Heart left ventricle (tissue), 13 donors: ENCODE measurements at regions not wholly inside any gene's neighbourhood (a gene's known extent, or its start where the extent isn't known, plus 50 kb on each side); places are given as distances from the start of the nearest gene placed in this dataset.

Source experiments
- POLR2A ChIP-seq, 2 donors: fragments of 450-650 bp; IDR thresholded peaks; one replicate each; pipeline ENCODE4 v1.6.1; 2017; ENCODE audit warnings: antibody characterized with exemption in 2 of 2, mild to moderate bottlenecking in 2 of 2, moderate library complexity in 2 of 2
- TF ChIP-seq, protein P1 (sequence below), 12 donors: fragments of 200-600 bp; sonication (generic) in 4 of 12; IDR thresholded peaks; one replicate each; pipeline versions ENCODE4 v1.5.0 to v1.8.0; 2018 to 2022; ENCODE audit warnings: antibody characterized with exemption in 12 of 12, mild to moderate bottlenecking in 5 of 12
- donor health status: ischemic (EF 13 %, LVEDD 7.1; RV severe dilation, severe dysfunction).
- donor health status: DM: no; HTN: yes; CAD: no.
- donor health status: DM: no; HTN: no; CAD: no.
- donor health status: ischemic (EF 25% LVEDD 6.9; RV normal size, moderate dysfunction).
- donor health status: ischemic (EF 25% LVEDD 5.7; RV mildly dilated, moderate dysfunction).
- donor health status: ischemic (EF 35%, LVEDD 5.7; RV mildly dilated, moderate dysfunction).
- donor health status: nonischemic (EF 11% LVEDD 7.7; RV severe dilation, severe dysfunction).
- donor health status: DM: yes; HTN: yes; CAD: no.
- donor health status: PGD.
- donor health status: ischemic (EF 29% LVEDD 5.4; RV normal size, mild dysfunction).
- donor health status: nonischemic (EF 23%, LVEDD 6.1; RV moderate dilation, normal function).

DNA sequence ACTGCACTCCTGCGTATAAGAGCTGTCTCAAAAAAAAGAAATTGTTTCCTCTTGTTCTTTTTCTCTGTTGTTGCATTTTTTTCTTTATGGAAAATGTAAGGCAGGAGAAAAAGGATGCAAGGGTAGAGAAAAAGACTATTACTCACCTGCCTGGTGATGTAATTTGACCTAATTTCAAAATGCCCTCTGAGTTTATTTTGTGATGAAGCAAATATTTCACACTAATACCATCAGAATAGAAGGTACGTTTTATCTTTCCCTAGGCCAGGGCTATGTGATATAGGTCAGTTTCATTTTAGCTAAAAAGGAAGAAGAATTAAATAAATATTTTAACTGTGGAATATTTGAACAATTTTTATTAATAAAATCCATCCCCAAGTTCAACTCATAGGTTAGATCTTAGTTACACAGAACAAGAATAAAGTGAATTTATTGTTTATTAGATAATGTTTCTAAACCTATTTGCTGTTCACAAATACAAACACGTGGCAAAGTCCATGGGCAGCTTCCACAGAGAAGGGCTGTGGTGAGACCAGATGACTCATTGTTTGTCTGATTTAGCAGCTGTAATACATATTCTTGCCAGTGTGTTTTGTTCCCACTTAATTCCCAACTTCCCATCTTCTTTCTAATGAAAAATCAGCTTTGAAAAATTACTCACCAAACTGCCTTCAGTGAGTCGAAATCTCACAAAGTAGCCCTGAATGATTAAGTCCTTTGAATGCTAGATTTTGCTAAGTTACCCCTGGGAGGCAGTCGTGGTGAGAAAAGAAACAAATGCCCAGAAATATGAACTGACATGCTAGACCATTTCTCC lies 52.8 kb upstream of the CCDC112 start:
- TF ChIP-seq, protein P1, sequence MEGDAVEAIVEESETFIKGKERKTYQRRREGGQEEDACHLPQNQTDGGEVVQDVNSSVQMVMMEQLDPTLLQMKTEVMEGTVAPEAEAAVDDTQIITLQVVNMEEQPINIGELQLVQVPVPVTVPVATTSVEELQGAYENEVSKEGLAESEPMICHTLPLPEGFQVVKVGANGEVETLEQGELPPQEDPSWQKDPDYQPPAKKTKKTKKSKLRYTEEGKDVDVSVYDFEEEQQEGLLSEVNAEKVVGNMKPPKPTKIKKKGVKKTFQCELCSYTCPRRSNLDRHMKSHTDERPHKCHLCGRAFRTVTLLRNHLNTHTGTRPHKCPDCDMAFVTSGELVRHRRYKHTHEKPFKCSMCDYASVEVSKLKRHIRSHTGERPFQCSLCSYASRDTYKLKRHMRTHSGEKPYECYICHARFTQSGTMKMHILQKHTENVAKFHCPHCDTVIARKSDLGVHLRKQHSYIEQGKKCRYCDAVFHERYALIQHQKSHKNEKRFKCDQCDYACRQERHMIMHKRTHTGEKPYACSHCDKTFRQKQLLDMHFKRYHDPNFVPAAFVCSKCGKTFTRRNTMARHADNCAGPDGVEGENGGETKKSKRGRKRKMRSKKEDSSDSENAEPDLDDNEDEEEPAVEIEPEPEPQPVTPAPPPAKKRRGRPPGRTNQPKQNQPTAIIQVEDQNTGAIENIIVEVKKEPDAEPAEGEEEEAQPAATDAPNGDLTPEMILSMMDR (IDR thresholded peaks at IDR 0.05) = peak in 2 of 12 donors; percentile 4 to 23
- TF ChIP-seq POLR2A (IDR thresholded peaks at IDR 0.05) = no peak
